ENCODE measurements at regions not wholly inside any gene's neighbourhood (a gene's known extent, or its start where the extent isn't known, plus 50 kb on each side); places are given as distances from the start of the nearest gene placed in this dataset.
"Not testable (repeated sequence)": the region's sequence is repeated elsewhere in the genome, so short reads cannot be mapped to it uniquely, and the experiment has no call there.

GRCh38 chr11:134840945-134841344 is 428.9 kb upstream of the B3GAT1 start:
- DNase-seq, result no peak

GRCh38 chr11:134840165-134840564 is 428.1 kb upstream of the B3GAT1 start:
- not testable (repeated sequence) for DNase-seq

- DNase-seq, result no peak
Measured at GRCh38 chr11:134838708-134839107, 426.7 kb upstream of the B3GAT1 start.

- no peak for DNase-seq
Measured at GRCh38 chr11:134837887-134838232, 425.8 kb upstream of the B3GAT1 start.

GRCh38 chr11:134837166-134837886 is 425.3 kb upstream of the B3GAT1 start:
- peak in 1 of 6 experiments; percentile 9 for DNase-seq

- DNase-seq, result no peak
Measured at GRCh38 chr11:134836561-134836960, 424.5 kb upstream of the B3GAT1 start.

GRCh38 chr11:134835561-134835960 is 423.5 kb upstream of the B3GAT1 start:
- no peak for DNase-seq

GRCh38 chr11:134830312-134830711 is 418.3 kb upstream of the B3GAT1 start:
- DNase-seq, result no peak

GRCh38 chr11:134823970-134824369 is 411.9 kb upstream of the B3GAT1 start:
- DNase-seq, result no peak

- DNase-seq, result no peak
Measured at GRCh38 chr11:134822897-134823296, 410.9 kb upstream of the B3GAT1 start.

GRCh38 chr11:134821422-134821821 is 409.4 kb upstream of the B3GAT1 start:
- DNase-seq, result no peak

GRCh38 chr11:134819041-134819440 is 407.0 kb upstream of the B3GAT1 start:
- no peak for DNase-seq

GRCh38 chr11:134818516-134818915 is 406.5 kb upstream of the B3GAT1 start:
- no peak for DNase-seq

- DNase-seq, result no peak
Measured at GRCh38 chr11:134815404-134815803, 403.4 kb upstream of the B3GAT1 start.

GRCh38 chr11:134807997-134808396 is 396.0 kb upstream of the B3GAT1 start:
- no peak for DNase-seq

GRCh38 chr11:134802598-134802997 is 390.6 kb upstream of the B3GAT1 start:
- DNase-seq, result no peak

- DNase-seq, result no peak
Measured at GRCh38 chr11:134802116-134802515, 390.1 kb upstream of the B3GAT1 start.

GRCh38 chr11:134801570-134801969 is 389.5 kb upstream of the B3GAT1 start:
- DNase-seq, result no peak

- no peak for DNase-seq
Measured at GRCh38 chr11:134800826-134801225, 388.8 kb upstream of the B3GAT1 start.

GRCh38 chr11:134800130-134800529 is 388.1 kb upstream of the B3GAT1 start:
- no peak for DNase-seq

GRCh38 chr11:134799386-134799785 is 387.3 kb upstream of the B3GAT1 start:
- DNase-seq, result no peak

GRCh38 chr11:134797411-134798089 is 385.5 kb upstream of the B3GAT1 start:
- no peak for DNase-seq

GRCh38 chr11:134795017-134795416 is 383.0 kb upstream of the B3GAT1 start:
- no peak for DNase-seq

- DNase-seq, result no peak
Measured at GRCh38 chr11:134794192-134794591, 382.1 kb upstream of the B3GAT1 start.

GRCh38 chr11:134792677-134793076 is 380.6 kb upstream of the B3GAT1 start:
- no peak for DNase-seq

Data from stimulated activated naive CD4-positive, alpha-beta T cell (primary cell).